LNCaP clone FGC (cell line): ENCODE measurements at regions not wholly inside any gene's neighbourhood (a gene's known extent, or its start where the extent isn't known, plus 50 kb on each side); places are given as distances from the start of the nearest gene placed in this dataset.

Experiments used
- DNase-seq: peaks from one replicate; pipeline ENCODE4 v3.0.0-alpha.2; 2011; ENCODE audit warnings: low read depth
- H3K4me3 ChIP-seq: 2 replicates; pipeline ENCODE4 v1.5.1; 2011; ENCODE audit warnings: mild to moderate bottlenecking, low read depth, low read length, control low read depth
- TF ChIP-seq, protein P1 (sequence below): IDR thresholded peaks from 2 replicates; pipeline ENCODE4 v1.5.1; 2012; ENCODE audit warnings: mild to moderate bottlenecking; ENCODE audit not compliant: control insufficient read depth, insufficient read depth; ENCODE audit errors: extremely low read depth

DNA sequence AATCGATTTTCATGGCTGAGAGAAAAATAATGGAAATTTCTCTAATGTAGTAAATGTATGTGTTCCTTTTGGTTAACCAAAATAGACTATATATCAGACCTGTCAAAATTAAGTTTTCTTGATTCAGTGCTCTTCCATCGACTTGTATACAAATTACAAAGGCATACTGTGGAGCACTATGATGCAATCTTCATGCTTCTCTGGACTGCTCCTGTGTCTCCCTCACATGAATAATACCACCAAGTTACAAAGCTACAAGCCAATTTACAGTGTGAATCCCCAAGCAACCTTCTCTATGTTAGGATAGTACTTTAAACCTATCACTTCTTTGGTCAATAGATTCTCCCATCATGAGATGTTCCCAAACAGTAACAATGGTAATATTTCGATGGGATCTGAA lies 577.9 kb downstream of the PPARGC1A start:
- no peak overlapping the region for H3K4me3 ChIP-seq
- TF ChIP-seq, protein P1, sequence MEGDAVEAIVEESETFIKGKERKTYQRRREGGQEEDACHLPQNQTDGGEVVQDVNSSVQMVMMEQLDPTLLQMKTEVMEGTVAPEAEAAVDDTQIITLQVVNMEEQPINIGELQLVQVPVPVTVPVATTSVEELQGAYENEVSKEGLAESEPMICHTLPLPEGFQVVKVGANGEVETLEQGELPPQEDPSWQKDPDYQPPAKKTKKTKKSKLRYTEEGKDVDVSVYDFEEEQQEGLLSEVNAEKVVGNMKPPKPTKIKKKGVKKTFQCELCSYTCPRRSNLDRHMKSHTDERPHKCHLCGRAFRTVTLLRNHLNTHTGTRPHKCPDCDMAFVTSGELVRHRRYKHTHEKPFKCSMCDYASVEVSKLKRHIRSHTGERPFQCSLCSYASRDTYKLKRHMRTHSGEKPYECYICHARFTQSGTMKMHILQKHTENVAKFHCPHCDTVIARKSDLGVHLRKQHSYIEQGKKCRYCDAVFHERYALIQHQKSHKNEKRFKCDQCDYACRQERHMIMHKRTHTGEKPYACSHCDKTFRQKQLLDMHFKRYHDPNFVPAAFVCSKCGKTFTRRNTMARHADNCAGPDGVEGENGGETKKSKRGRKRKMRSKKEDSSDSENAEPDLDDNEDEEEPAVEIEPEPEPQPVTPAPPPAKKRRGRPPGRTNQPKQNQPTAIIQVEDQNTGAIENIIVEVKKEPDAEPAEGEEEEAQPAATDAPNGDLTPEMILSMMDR: no peak
- no peak for DNase-seq

DNA sequence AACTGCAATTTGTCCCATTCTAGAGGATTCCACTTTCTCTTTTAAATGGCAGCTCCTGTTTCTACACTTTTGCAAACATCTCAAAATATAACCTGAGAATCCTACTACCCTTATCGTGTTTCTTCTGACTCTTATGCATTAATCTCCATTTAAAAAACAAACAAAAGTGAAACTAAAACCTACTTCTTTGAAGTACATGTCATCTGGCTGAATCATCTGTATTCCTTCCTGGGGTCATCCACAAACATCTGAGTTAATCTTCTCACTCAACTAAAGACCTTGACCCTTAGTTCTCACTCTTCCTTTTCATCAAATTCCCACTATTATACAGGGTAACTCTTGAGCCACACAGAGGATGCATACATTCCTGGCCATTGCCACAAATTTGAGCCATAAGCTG lies 584.8 kb downstream of the PPARGC1A start:
- TF ChIP-seq, protein P1: no peak
- peak overlapping the region; percentile 3; the same call in 1 of the 2 replicates for H3K4me3 ChIP-seq
- DNase-seq: no peak

DNA sequence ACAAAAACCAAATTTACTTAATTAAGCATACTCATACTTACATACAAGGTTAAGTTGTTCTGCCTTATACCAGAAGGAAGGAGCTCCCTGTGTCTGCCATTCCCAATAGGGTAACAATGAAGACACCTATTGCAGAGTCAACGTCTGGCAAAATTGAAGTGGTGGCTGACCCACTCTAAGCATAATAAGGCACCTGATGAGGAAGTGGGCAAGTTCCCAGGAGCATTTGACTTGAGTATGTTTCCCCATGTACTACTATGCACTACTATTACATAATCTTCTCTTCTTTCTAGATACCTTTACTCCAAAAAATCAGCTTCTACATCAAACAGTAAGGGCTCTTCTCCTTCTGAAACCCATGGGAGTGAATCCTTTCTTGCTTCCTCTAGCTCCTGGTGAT lies 591.5 kb downstream of the PPARGC1A start:
- no peak overlapping the region for H3K4me3 ChIP-seq
- DNase-seq: no peak
- TF ChIP-seq, protein P1: no peak

DNA sequence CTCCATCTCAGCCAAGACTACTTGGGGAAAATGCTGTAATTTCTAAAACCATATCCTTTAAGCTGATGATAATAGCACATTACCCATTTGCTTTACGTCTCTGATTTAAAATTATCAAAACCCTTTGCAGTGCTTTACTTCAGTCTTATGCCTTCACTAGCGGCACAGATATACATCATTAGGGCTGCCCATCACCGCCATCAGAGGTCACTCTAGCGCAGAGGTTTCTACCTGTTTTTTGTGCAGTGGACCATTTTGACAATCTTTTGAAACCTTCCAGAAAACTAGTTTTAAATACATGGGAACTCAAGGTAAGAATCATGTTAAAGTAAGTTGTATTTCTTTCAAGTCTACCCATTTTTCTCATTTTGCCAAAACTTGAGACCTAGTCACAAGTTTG lies 592.5 kb downstream of the PPARGC1A start:
- H3K4me3 ChIP-seq: no peak overlapping the region
- DNase-seq: no peak
- TF ChIP-seq, protein P1: 0 out of 2 replicates have a peak, but pooled peaks have one; percentile 16

DNA sequence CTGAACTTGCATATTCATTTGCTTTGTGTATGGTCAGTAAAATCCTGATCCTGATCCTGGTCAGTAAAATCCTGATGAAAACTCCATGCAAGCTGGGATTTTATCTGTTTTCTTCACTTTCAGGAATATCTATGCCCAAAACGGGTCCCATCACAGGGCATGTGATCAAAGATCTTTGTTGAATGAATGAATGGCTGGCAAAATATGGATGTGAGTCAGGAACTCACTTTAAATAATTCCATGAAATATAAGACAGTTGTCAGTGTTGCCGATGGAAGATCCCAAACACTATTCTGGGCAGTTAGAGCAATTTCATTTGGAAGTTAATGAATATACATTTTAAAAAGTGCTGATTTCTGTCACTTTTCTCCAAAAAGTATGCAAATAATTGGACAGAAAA lies 598.4 kb downstream of the GBA3 start:
- DNase-seq: no peak
- TF ChIP-seq, protein P1: no peak
- no peak overlapping the region for H3K4me3 ChIP-seq

DNA sequence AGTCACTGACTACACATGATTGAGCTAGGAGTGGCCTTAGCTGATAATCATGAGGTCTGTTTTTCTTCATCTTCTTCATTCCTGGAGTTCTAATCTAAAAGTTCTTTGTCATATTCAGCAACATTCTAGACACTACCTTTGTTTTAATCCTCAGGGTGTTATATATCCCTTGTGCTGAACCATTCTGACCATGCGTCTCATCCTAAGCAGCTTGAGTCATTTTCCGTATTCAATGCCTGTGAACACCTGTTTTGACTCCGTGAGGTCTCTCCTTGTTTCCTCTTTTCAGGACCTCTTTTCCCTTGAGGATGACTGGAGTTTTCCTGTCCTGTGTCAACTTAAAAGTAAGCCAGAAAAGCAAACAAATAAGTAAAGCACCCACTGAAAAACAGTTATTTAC lies 597.9 kb downstream of the GBA3 start:
- no peak overlapping the region for H3K4me3 ChIP-seq
- TF ChIP-seq, protein P1: no peak
- DNase-seq: no peak

DNA sequence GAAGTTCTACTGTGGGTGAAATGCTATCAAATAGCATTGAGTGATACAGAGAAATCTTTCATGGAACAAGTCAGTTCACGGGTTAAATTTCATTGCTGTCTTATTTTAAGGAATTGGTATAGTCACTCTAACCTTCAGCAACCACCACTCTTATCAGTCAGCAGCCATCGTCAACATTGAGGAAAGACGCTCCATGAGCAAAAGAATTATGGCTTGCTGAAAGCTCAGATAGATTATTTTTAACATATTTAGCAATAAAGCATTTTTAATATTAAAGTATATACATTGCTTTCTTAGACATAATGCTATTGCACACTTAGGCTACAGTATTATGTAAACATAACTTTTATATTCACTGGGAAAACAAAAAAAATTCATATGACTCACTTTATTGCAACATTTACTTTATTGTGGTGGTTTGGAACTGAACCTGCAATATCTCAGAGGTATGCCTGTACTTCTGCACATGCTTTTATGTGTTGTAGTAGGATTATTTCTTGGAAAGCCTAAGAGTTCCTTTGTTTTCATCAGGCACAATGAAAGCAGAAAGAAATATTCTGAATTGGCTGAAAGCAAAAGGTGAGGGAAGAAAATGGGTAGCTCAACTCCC lies 586.7 kb downstream of the GBA3 start:
- H3K4me3 ChIP-seq: no peak overlapping the region
- no peak for DNase-seq
- TF ChIP-seq, protein P1: no peak
